HepG2 (cell line): ENCODE measurements at regions not wholly inside any gene's neighbourhood (a gene's known extent, or its start where the extent isn't known, plus 50 kb on each side); places are given as distances from the start of the nearest gene placed in this dataset.

Experiments
- ATAC-seq: fragments of 200-7000 bp; cut with Tn5 transposase; 3 replicates; pipeline ENCODE4 v1.9.1; 2020; ENCODE audit warnings: mild to moderate bottlenecking, moderate library complexity
- BruUV-seq: library from RNA; stranded (reverse); fragments of 400-500 nt; replicated peaks from 2 replicates; lab custom pipeline; 2021; lab: Mats Ljungman, UMichigan
- CTCF ChIA-PET: fragments of 300-600 bp; formaldehyde crosslinking; extraction: SDS; loops from one replicate; lab custom pipeline; 2021; ENCODE audit warnings: low total read pairs, inconsistent platforms, low intra/inter-chr PET ratio; lab: Yijun Ruan, JAX
- POLR2A ChIA-PET: fragments of 350-600 bp; sonication (Branson Sonifier 250); formaldehyde crosslinking; loops from one replicate; lab custom pipeline; 2020; ENCODE audit warnings: antibody characterized with exemption, inconsistent platforms; lab: Yijun Ruan, JAX
- DNase-seq: peaks from one replicate; pipeline ENCODE4 v3.0.0-alpha.2; 2015; ENCODE audit warnings: low spot score
- FAIRE-seq: peaks from 3 replicates; lab custom pipeline; 2011; peaks lifted over from hg19 to GRCh38; lab: Jason Lieb, UNC
- H2AFZ ChIP-seq: one replicate; pipeline ENCODE4 v1.6.1; 2011; ENCODE audit warnings: low read length, inconsistent platforms
- H3K27ac ChIP-seq: fragments of 300-600 bp; 3 replicates; pipeline ENCODE4 v1.8.0; 2011; ENCODE audit warnings: mixed run types, mild to moderate bottlenecking, mixed read lengths, low read length, inconsistent platforms; ENCODE audit not compliant: insufficient read depth; ENCODE audit errors: extremely low read length
- H3K27me3 ChIP-seq, 2 experiments: fragments of 200-600 bp in 1 of 2; 2 replicates in 1 of 2; 3 replicates in 1 of 2; pipeline versions ENCODE4 v1.6.0 to v1.8.0; 2011; ENCODE audit warnings: low read length in 2 of 2, mild to moderate bottlenecking in 2 of 2, moderate library complexity in 2 of 2, inconsistent platforms in 1 of 2; ENCODE audit not compliant: insufficient read depth in 2 of 2, control insufficient read depth in 1 of 2
- H3K36me3 ChIP-seq, 2 experiments: fragments of 200-600 bp in 1 of 2; replicated peaks in 1 of 2; 2 replicates in 1 of 2; 3 replicates in 1 of 2; pipeline versions ENCODE4 v1.5.1 to v1.8.0; 2011; ENCODE audit warnings: low read length in 2 of 2, inconsistent platforms in 1 of 2; ENCODE audit not compliant: insufficient read depth in 2 of 2, control insufficient read depth in 1 of 2
- H3K4me1 ChIP-seq: 2 replicates; pipeline ENCODE4 v1.5.1; 2012; ENCODE audit warnings: low read length, inconsistent platforms; ENCODE audit not compliant: insufficient read depth
- H3K4me2 ChIP-seq: 2 replicates; pipeline ENCODE4 v1.6.0; 2011; ENCODE audit warnings: low read depth, low read length, inconsistent platforms
- H3K4me3 ChIP-seq, 3 experiments: fragments of 200-600 bp in 1 of 3; sonication (generic), shearing (Covaris generic) in 1 of 3; replicated peaks in 1 of 3; 2 replicates each; pipeline ENCODE4 v1.5.1; 2011 to 2016; ENCODE audit warnings: low read length in 3 of 3, inconsistent platforms in 2 of 3, low read depth in 2 of 3, mild to moderate bottlenecking in 2 of 3, control low read depth in 1 of 3, mixed read lengths in 1 of 3; ENCODE audit not compliant: insufficient read depth in 1 of 3
- H3K79me2 ChIP-seq: one replicate; pipeline ENCODE4 v1.6.1; 2011; ENCODE audit warnings: low read length, inconsistent platforms; ENCODE audit not compliant: insufficient read depth
- H3K9ac ChIP-seq: 2 replicates; pipeline ENCODE4 v1.6.0; 2011; ENCODE audit warnings: mild to moderate bottlenecking, low read depth, low read length, inconsistent platforms; ENCODE audit not compliant: insufficient read depth
- H3K9me3 ChIP-seq: 2 replicates; pipeline ENCODE4 v1.5.1; 2012; ENCODE audit warnings: mild to moderate bottlenecking, low read length
- H4K20me1 ChIP-seq: 2 replicates; pipeline ENCODE4 v1.6.0; 2011; ENCODE audit warnings: inconsistent platforms, mild to moderate bottlenecking, low read length, moderate library complexity; ENCODE audit not compliant: insufficient read depth
- NAIF1 ChIP-seq: sonication (generic); formaldehyde crosslinking; IDR thresholded peaks from 2 replicates; pipeline ENCODE4 v1.5.0; 2020; ENCODE audit warnings: mild to moderate bottlenecking, missing genetic modification reagents, borderline replicate concordance
- TSC22D2 ChIP-seq: sonication (generic); formaldehyde crosslinking; IDR thresholded peaks from 2 replicates; pipeline ENCODE4 v1.5.1; 2020; ENCODE audit warnings: missing genetic modification reagents, mild to moderate bottlenecking, borderline replicate concordance
- ZNF543 ChIP-seq: sonication (generic); formaldehyde crosslinking; IDR thresholded peaks from 2 replicates; pipeline ENCODE4 v1.4.0; 2020; ENCODE audit warnings: mild to moderate bottlenecking, missing genetic modification reagents
- WGBS: methylation state at CpG from one replicate; pipeline ENCODE4 v1.1.6; 2017; ENCODE audit warnings: low lambda C conversion rate; 5-methylcytosine and 5-hydroxymethylcytosine counted together
- in situ Hi-C: cut with HindIII; loops from 2 replicates; pipeline ENCODE4 v1.10.0; 2017; ENCODE audit warnings: low pct_unique_long_range_greater_than_20kb; ENCODE audit not compliant: extremely low pct_ligation_motif_present
- intact Hi-C: fragments of 100-400 bp; cut with micrococcal nuclease; formaldehyde crosslinking; loops from one replicate; pipeline ENCODE4 v1.10.0; 2022; ENCODE audit not compliant: unreplicated experiment

- no peaks in the 10 kb centered on the region for H4K20me1 ChIP-seq
- no peak for FAIRE-seq
- H3K9me3 ChIP-seq: peaks cover 37% of the 10 kb centered on the region
- no peaks in the 10 kb centered on the region for H3K36me3 ChIP-seq
- ATAC-seq: no peak
- H3K27me3 ChIP-seq: no peaks in the 10 kb centered on the region
- H3K9ac ChIP-seq: no peak overlapping the region
- ChIA-PET CTCF (no interaction called here), POLR2A (no interaction called here)
- DNase-seq: no peak
- no peaks in the 10 kb centered on the region for H3K79me2 ChIP-seq
- intact Hi-C loops: no loop called here
- H2AFZ ChIP-seq: no peak overlapping the region
- no peak for TF ChIP-seq TSC22D2 (CRISPR knock-in tag)
- TF ChIP-seq ZNF543 (CRISPR knock-in tag): no peak
- no peak overlapping the region for H3K4me3 ChIP-seq
- in situ Hi-C loops: no loop called here
- H3K27ac ChIP-seq: no peak overlapping the region
- no peak overlapping the region for H3K4me2 ChIP-seq
- 3% methylated on average over 1 of the region's 1 CpG for WGBS
- no peaks in the 10 kb centered on the region for H3K4me1 ChIP-seq
- BruUV-seq: no TSS peak
These were observed 270.2 kb upstream of the SYT4 start for GRCh38 chr18:43547456-43547855.

- no peak overlapping the region for H3K9ac ChIP-seq
- DNase-seq (no peak), FAIRE-seq (no peak), ATAC-seq (no peak)
- in situ Hi-C loops (loop anchor here (25.0 kb wide), 1 partner anchor 972 kb away; no protein-coding TSS in a partner anchor), intact Hi-C loops (no loop called here)
- no peak for TF ChIP-seq NAIF1 (CRISPR knock-in tag)
- H3K4me1 ChIP-seq: no peaks in the 10 kb centered on the region
- H4K20me1 ChIP-seq: no peaks in the 10 kb centered on the region
- H3K79me2 ChIP-seq: no peaks in the 10 kb centered on the region
- H2AFZ ChIP-seq: no peak overlapping the region
- ChIA-PET CTCF (no interaction called here), POLR2A (no interaction called here)
- H3K4me3 ChIP-seq: no peak overlapping the region
- WGBS: no CpG with 5 or more reads among the region's 3 CpGs
- H3K27ac ChIP-seq: no peak overlapping the region
- H3K9me3 ChIP-seq: peaks cover 45% of the 10 kb centered on the region
- BruUV-seq: no TSS peak
- no peak overlapping the region for H3K4me2 ChIP-seq
- H3K27me3 ChIP-seq: no peaks in the 10 kb centered on the region
- no peaks in the 10 kb centered on the region for H3K36me3 ChIP-seq
These were observed 282.2 kb upstream of the SYT4 start for GRCh38 chr18:43559507-43559906.
